OCI-LY7 (cell line): ENCODE measurements at regions not wholly inside any gene's neighbourhood (a gene's known extent, or its start where the extent isn't known, plus 50 kb on each side); places are given as distances from the start of the nearest gene placed in this dataset.

Experiments
- BruUV-seq: library from RNA; stranded (reverse); fragments of 400-500 nt; replicated peaks from 2 replicates; lab custom pipeline; 2021; lab: Mats Ljungman, UMichigan
- CTCF ChIA-PET: fragments of 300-600 bp; sonication (Branson Sonifier 250); formaldehyde crosslinking; loops from one replicate; lab custom pipeline; 2022; ENCODE audit warnings: antibody characterized with exemption; ENCODE audit not compliant: unreplicated experiment; lab: Charles Lee
- POLR2A ChIA-PET: fragments of 300-600 bp; sonication (Branson Sonifier 250); formaldehyde crosslinking; loops from one replicate; lab custom pipeline; 2022; ENCODE audit warnings: antibody characterized with exemption; lab: Charles Lee
- DNase-seq: peaks from one replicate; pipeline ENCODE4 v3.0.0-alpha.2; 2015; ENCODE audit warnings: low spot score
- H2AFZ ChIP-seq: fragments of 200-600 bp; sonication (generic), shearing (Covaris generic); 2 replicates; pipeline ENCODE4 v1.6.1; 2014; ENCODE audit warnings: mild to moderate bottlenecking, antibody characterized with exemption, low read length, moderate library complexity
- H3K27ac ChIP-seq: fragments of 200-600 bp; sonication (generic); 2 replicates; pipeline ENCODE4 v1.5.1; 2014; ENCODE audit warnings: mixed run types, low read depth, mild to moderate bottlenecking, moderate library complexity, low read length, inconsistent platforms; ENCODE audit not compliant: poor library complexity, severe bottlenecking
- H3K36me3 ChIP-seq: fragments of 200-600 bp; sonication (generic); 2 replicates; pipeline ENCODE4 v1.6.1; 2014; ENCODE audit warnings: mild to moderate bottlenecking, antibody characterized with exemption, low read length, moderate library complexity, mixed read lengths; ENCODE audit not compliant: insufficient read depth
- H3K4me1 ChIP-seq: fragments of 200-600 bp; sonication (generic); 2 replicates; pipeline ENCODE4 v1.5.1; 2014; ENCODE audit warnings: mild to moderate bottlenecking, low read length; ENCODE audit not compliant: insufficient read depth, poor library complexity, severe bottlenecking
- H3K4me2 ChIP-seq: fragments of 200-600 bp; sonication (generic); 2 replicates; pipeline ENCODE4 v1.6.1; 2014; ENCODE audit warnings: mild to moderate bottlenecking, low read length
- H3K4me3 ChIP-seq: fragments of 200-600 bp; sonication (generic); 2 replicates; pipeline ENCODE4 v1.5.1; 2014; ENCODE audit warnings: mild to moderate bottlenecking, low read depth, low read length; ENCODE audit not compliant: poor library complexity, severe bottlenecking
- H3K79me2 ChIP-seq: fragments of 200-600 bp; sonication (generic); 2 replicates; pipeline ENCODE4 v1.6.1; 2016; ENCODE audit warnings: low read depth, mild to moderate bottlenecking, low read length, moderate library complexity, mixed read lengths; ENCODE audit not compliant: insufficient read depth
- H3K9me2 ChIP-seq: fragments of 200-600 bp; sonication (generic); 2 replicates; pipeline ENCODE4 v1.6.1; 2016; ENCODE audit warnings: mild to moderate bottlenecking, low read length, mixed read lengths; ENCODE audit not compliant: insufficient read depth
- H3K9me3 ChIP-seq: fragments of 200-600 bp; sonication (generic); 2 replicates; pipeline ENCODE4 v1.6.1; 2014; ENCODE audit warnings: mild to moderate bottlenecking, mixed run types, low read length, mixed read lengths
- H4K20me1 ChIP-seq: fragments of 200-600 bp; sonication (generic); 2 replicates; pipeline ENCODE4 v1.6.1; 2014; ENCODE audit warnings: mild to moderate bottlenecking, antibody characterized with exemption, low read length, moderate library complexity, mixed read lengths; ENCODE audit not compliant: insufficient read depth
- CTCF ChIP-seq: fragments of 200-600 bp; sonication (generic); conservative IDR thresholded peaks from 2 replicates; pipeline ENCODE4 v1.5.1; 2014; ENCODE audit warnings: mild to moderate bottlenecking, antibody characterized with exemption, low read length, moderate library complexity, mixed read lengths
- EZH2phosphoT487 ChIP-seq: fragments of 200-600 bp; sonication (generic); IDR thresholded peaks from 2 replicates; pipeline ENCODE4 v1.6.1; 2018; ENCODE audit warnings: low read depth, borderline replicate concordance, mild to moderate bottlenecking, mixed run types, antibody characterized with exemption, low read length, moderate library complexity, mixed read lengths
- intact Hi-C: fragments of 100-400 bp; cut with micrococcal nuclease; formaldehyde crosslinking; loops from one replicate; pipeline ENCODE4 v1.10.0; 2022; ENCODE audit not compliant: unreplicated experiment

GRCh38 chr22:48138855-48139254, 1376.4 kb downstream of the TBC1D22A start:
- Histone ChIP-seq H3K79me2 (no peaks in the 10 kb centered on the region), H3K9me2 (no peaks in the 10 kb centered on the region), H3K4me1 (no peaks in the 10 kb centered on the region), H4K20me1 (no peaks in the 10 kb centered on the region), H2AFZ (peak overlapping the region; percentile 53; the same call in 1 of the 2 replicates), H3K36me3 (no peaks in the 10 kb centered on the region), H3K4me2 (no peak overlapping the region), H3K9me3 (no peaks in the 10 kb centered on the region), H3K27ac (no peak overlapping the region), H3K4me3 (no peak overlapping the region)
- POLR2A ChIA-PET = no interaction called here
- intact Hi-C loops = no loop called here
- no TSS peak for BruUV-seq
- no peak for TF ChIP-seq CTCF
- no peak for TF ChIP-seq EZH2phosphoT487
- DNase-seq = no peak
- CTCF ChIA-PET = no interaction called here

- Histone ChIP-seq H3K36me3 (no peaks in the 10 kb centered on the region), H3K4me3 (no peak overlapping the region), H3K79me2 (no peaks in the 10 kb centered on the region), H3K4me1 (no peaks in the 10 kb centered on the region), H3K27ac (no peak overlapping the region), H2AFZ (peak overlapping the region; percentile 53; the same call in 1 of the 2 replicates), H3K4me2 (no peak overlapping the region), H3K9me3 (no peaks in the 10 kb centered on the region), H3K9me2 (no peaks in the 10 kb centered on the region), H4K20me1 (no peaks in the 10 kb centered on the region)
- ChIA-PET POLR2A (no interaction called here), CTCF (no interaction called here)
- BruUV-seq = no TSS peak
- no peak for DNase-seq
- TF ChIP-seq CTCF = no peak
- intact Hi-C loops = no loop called here
Observed at GRCh38 chr22:48138427-48138826, 1376.0 kb downstream of the TBC1D22A start.

- BruUV-seq = no TSS peak
- Histone ChIP-seq H2AFZ (no peak overlapping the region), H4K20me1 (no peaks in the 10 kb centered on the region), H3K4me3 (no peak overlapping the region), H3K36me3 (no peaks in the 10 kb centered on the region), H3K27ac (no peak overlapping the region), H3K9me2 (no peaks in the 10 kb centered on the region), H3K4me2 (no peak overlapping the region), H3K9me3 (no peaks in the 10 kb centered on the region), H3K79me2 (no peaks in the 10 kb centered on the region), H3K4me1 (no peaks in the 10 kb centered on the region)
- TF ChIP-seq CTCF (no peak), EZH2phosphoT487 (no peak)
- ChIA-PET POLR2A (no interaction called here), CTCF (no interaction called here)
- intact Hi-C loops = no loop called here
- no peak for DNase-seq
Observed at GRCh38 chr22:48137640-48138039, 1375.2 kb downstream of the TBC1D22A start.
